Uterus (tissue), 3 donors: ENCODE measurements at regions not wholly inside any gene's neighbourhood (a gene's known extent, or its start where the extent isn't known, plus 50 kb on each side); places are given as distances from the start of the nearest gene placed in this dataset.

ENCODE experiments used
- DNase-seq, 2 donors: peaks; one replicate each; pipeline ENCODE4 v3.0.0-alpha.2; 2019 to 2020
- H3K27ac ChIP-seq, 2 donors: fragments of 200-600 bp; sonication (generic); 1 replicate in 1 of 2; 2 replicates in 1 of 2; pipeline ENCODE4 v1.5.1; 2016 to 2018
- H3K27me3 ChIP-seq, 2 donors: fragments of 200-600 bp; sonication (generic); one replicate each; pipeline ENCODE4 v1.5.1; 2018 to 2019; ENCODE audit warnings: control low read depth in 1 of 2
- H3K36me3 ChIP-seq, 2 donors: fragments of 200-600 bp; sonication (generic); one replicate each; pipeline ENCODE4 v1.5.1; 2019; ENCODE audit warnings: control low read depth in 1 of 2
- H3K4me1 ChIP-seq, 2 donors: fragments of 200-600 bp; sonication (generic); one replicate each; pipeline ENCODE4 v1.5.1; 2018 to 2019; ENCODE audit warnings: control low read depth in 1 of 2
- H3K4me3 ChIP-seq, 2 donors: fragments of 200-600 bp; sonication (generic); 1 replicate in 1 of 2; 2 replicates in 1 of 2; pipeline ENCODE4 v1.5.1; 2018 to 2019; ENCODE audit warnings: mild to moderate bottlenecking in 1 of 2
- H3K9me3 ChIP-seq, 2 donors: fragments of 200-600 bp; sonication (generic); one replicate each; pipeline ENCODE4 v1.5.1; 2019; ENCODE audit warnings: control low read depth in 1 of 2
- POLR2A ChIP-seq, 2 donors: fragments of 450-650 bp; IDR thresholded peaks; one replicate each; pipeline ENCODE4 v1.6.1; 2016; ENCODE audit warnings: antibody characterized with exemption in 2 of 2, mild to moderate bottlenecking in 1 of 2, moderate library complexity in 1 of 2
- intact Hi-C: fragments of 100-400 bp; cut with DNase I; formaldehyde crosslinking; loops from one replicate; pipeline ENCODE4 v1.15.1; 2023; ENCODE audit warnings: low total_unique reads
- TF ChIP-seq, protein P1 (sequence below), 4 experiments: fragments of 200-600 bp in 2 of 4; fragments of 450-650 bp in 2 of 4; sonication (generic) in 2 of 4; IDR thresholded peaks; one replicate each; pipeline ENCODE4 v1.5.1; 2016 to 2019; ENCODE audit warnings: antibody characterized with exemption in 4 of 4, mild to moderate bottlenecking in 2 of 4, moderate library complexity in 1 of 4
- donor health status: DM: yes; HTN: yes; CAD: no.

DNA sequence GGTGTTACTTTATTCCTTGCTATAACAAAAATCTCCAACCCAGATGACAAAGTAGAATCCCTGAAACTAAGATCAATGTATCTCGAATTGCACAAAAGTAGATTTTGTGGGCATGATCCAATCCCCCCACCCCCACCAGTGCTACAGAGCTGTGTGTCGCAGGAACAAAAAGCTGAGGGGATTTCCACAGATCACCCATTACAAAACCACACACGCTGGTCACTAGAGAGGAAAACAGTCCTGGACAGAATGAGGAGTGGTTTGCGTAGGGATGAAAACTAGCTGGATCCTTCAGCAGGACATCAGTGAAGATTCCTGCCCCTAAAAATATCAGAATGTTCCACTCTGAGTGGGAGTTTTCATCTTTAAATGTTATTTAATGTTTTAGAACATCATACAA, 165.3 kb upstream of the STK17B start:
- no peak overlapping the region for H3K4me3 ChIP-seq
- H3K9me3 ChIP-seq: no peaks in the 10 kb centered on the region
- TF ChIP-seq POLR2A (IDR thresholded peaks at IDR 0.05): no peak
- TF ChIP-seq, protein P1, sequence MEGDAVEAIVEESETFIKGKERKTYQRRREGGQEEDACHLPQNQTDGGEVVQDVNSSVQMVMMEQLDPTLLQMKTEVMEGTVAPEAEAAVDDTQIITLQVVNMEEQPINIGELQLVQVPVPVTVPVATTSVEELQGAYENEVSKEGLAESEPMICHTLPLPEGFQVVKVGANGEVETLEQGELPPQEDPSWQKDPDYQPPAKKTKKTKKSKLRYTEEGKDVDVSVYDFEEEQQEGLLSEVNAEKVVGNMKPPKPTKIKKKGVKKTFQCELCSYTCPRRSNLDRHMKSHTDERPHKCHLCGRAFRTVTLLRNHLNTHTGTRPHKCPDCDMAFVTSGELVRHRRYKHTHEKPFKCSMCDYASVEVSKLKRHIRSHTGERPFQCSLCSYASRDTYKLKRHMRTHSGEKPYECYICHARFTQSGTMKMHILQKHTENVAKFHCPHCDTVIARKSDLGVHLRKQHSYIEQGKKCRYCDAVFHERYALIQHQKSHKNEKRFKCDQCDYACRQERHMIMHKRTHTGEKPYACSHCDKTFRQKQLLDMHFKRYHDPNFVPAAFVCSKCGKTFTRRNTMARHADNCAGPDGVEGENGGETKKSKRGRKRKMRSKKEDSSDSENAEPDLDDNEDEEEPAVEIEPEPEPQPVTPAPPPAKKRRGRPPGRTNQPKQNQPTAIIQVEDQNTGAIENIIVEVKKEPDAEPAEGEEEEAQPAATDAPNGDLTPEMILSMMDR (IDR thresholded peaks at IDR 0.05): no peak
- intact Hi-C loops: no loop called here
- no peak overlapping the region for H3K27ac ChIP-seq
- DNase-seq: no peak
- H3K4me1 ChIP-seq: no peaks in the 10 kb centered on the region
- no peaks in the 10 kb centered on the region for H3K27me3 ChIP-seq
- H3K36me3 ChIP-seq: no peaks in the 10 kb centered on the region

DNA sequence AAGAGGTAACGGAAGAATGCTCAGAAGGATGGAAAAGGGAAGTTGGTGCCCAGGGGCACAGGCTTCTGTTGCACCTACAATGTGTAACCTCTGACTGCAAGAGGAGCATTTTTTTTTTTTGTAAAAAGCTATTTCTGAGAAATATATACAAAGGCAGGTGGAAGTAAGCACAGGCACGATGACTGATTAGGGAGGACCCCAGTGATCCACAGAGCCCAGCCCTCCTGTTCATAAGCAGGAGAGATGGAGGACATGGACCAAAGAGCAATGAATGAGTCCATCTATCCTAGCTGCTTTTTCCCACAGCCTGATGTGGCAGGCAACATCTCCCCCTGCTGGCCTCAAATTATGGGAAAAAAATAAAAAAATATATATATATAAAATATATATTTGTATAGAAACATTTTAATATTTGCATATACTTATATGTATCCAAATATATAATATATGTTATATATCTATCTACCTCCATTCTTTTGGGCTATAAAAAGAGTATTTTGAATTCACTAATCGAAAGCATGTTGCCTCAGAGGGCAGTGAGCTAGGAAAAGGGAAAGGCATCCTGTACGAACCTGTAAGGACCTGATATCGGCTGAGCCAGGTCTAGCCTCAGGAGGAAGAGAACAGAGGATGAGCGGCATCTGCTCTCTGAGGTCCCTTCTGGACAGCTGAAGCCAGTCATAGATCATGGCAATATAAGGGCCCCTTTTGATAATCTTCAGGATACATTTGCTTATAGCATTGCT, 166.0 kb upstream of the STK17B start:
- H3K9me3 ChIP-seq: no peaks in the 10 kb centered on the region
- no peaks in the 10 kb centered on the region for H3K36me3 ChIP-seq
- intact Hi-C loops: no loop called here
- TF ChIP-seq, protein P1 (IDR thresholded peaks at IDR 0.05): peak in 2 of 4 experiments; percentile 22 to 32
- TF ChIP-seq POLR2A (IDR thresholded peaks at IDR 0.05): no peak
- H3K4me3 ChIP-seq: no peak overlapping the region
- no peaks in the 10 kb centered on the region for H3K27me3 ChIP-seq
- DNase-seq: no peak
- H3K4me1 ChIP-seq: no peaks in the 10 kb centered on the region
- H3K27ac ChIP-seq: no peak overlapping the region

GRCh38 chr2:196338440-196338839, 167.1 kb upstream of the STK17B start:
- H3K4me3 ChIP-seq: no peak overlapping the region
- no peak overlapping the region for H3K27ac ChIP-seq
- no peak for DNase-seq
- H3K4me1 ChIP-seq: no peaks in the 10 kb centered on the region
- no peaks in the 10 kb centered on the region for H3K36me3 ChIP-seq
- H3K9me3 ChIP-seq: no peaks in the 10 kb centered on the region
- TF ChIP-seq POLR2A (IDR thresholded peaks at IDR 0.05): no peak
- TF ChIP-seq, protein P1 (IDR thresholded peaks at IDR 0.05): no peak
- intact Hi-C loops: no loop called here
- H3K27me3 ChIP-seq: no peaks in the 10 kb centered on the region

GRCh38 chr2:196341277-196341841, 170.0 kb upstream of the STK17B start:
- TF ChIP-seq, protein P1 (IDR thresholded peaks at IDR 0.05): no peak
- TF ChIP-seq POLR2A (IDR thresholded peaks at IDR 0.05): no peak
- no peaks in the 10 kb centered on the region for H3K9me3 ChIP-seq
- H3K27me3 ChIP-seq: no peaks in the 10 kb centered on the region
- no peak overlapping the region for H3K4me3 ChIP-seq
- DNase-seq: no peak
- H3K27ac ChIP-seq: no peak overlapping the region
- H3K4me1 ChIP-seq: no peaks in the 10 kb centered on the region
- no peaks in the 10 kb centered on the region for H3K36me3 ChIP-seq
- intact Hi-C loops: no loop called here

DNA sequence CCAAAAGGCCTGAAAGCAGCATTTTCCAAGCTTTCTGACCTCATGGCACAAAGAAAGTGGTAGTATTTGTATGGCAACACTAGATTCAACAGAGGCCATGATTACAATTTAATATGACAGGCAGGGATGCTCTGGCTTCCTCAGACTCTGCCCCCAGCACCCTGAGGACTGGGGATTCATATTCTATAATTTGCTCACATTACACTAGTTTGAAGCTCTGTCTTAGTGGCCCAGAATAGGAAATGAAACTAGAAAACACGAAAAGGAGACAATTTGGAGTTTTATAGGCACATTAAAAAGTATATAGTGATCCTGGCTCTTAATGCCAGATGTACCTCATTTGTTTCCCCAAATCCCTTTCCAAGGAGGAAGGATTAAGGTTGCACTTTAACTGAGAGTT, 173.0 kb upstream of the STK17B start:
- intact Hi-C loops: no loop called here

More for the DNA sequence above, 173.0 kb upstream of the STK17B start:
- no peak overlapping the region for H3K4me3 ChIP-seq
- H3K36me3 ChIP-seq: no peaks in the 10 kb centered on the region
- no peak overlapping the region for H3K27ac ChIP-seq
- no peaks in the 10 kb centered on the region for H3K4me1 ChIP-seq
- DNase-seq: no peak
- no peak for TF ChIP-seq POLR2A (IDR thresholded peaks at IDR 0.05)
- TF ChIP-seq, protein P1 (IDR thresholded peaks at IDR 0.05): no peak
- H3K27me3 ChIP-seq: no peaks in the 10 kb centered on the region
- H3K9me3 ChIP-seq: no peaks in the 10 kb centered on the region
